Stimulated activated CD4-positive, alpha-beta T cell treated with anti-CD3 and anti-CD28 coated beads, Interleukin-1b, Interleukin-23, amount 100 ng/mL, for 48 hours (primary cell): ENCODE measurements at regions not wholly inside any gene's neighbourhood (a gene's known extent, or its start where the extent isn't known, plus 50 kb on each side); places are given as distances from the start of the nearest gene placed in this dataset.

Experiments
- DNase-seq: peaks from one replicate; pipeline ENCODE4 v3.0.0-alpha.2; 2020

- DNase-seq = no peak
Measured at GRCh38 chr20:24780674-24781417, 168.2 kb upstream of the CST7 start.

- DNase-seq = no peak
Measured at GRCh38 chr20:24781418-24781980, 167.6 kb upstream of the CST7 start.

- DNase-seq = no peak
Measured at GRCh38 chr20:24782301-24782700, 166.8 kb upstream of the CST7 start.

- DNase-seq = no peak
Measured at GRCh38 chr20:24782801-24783630, 166.1 kb upstream of the CST7 start.

GRCh38 chr20:24783631-24784492 is 165.2 kb upstream of the CST7 start:
- DNase-seq = no peak

- no peak for DNase-seq
Measured at GRCh38 chr20:24784607-24785006, 164.5 kb upstream of the CST7 start.

GRCh38 chr20:24785141-24786110 is 163.6 kb upstream of the CST7 start:
- DNase-seq = no peak

- DNase-seq = no peak
Measured at GRCh38 chr20:24786111-24786495, 163.0 kb upstream of the CST7 start.

GRCh38 chr20:24786646-24787045 is 162.4 kb upstream of the CST7 start:
- no peak for DNase-seq

GRCh38 chr20:24787071-24787470 is 162.0 kb upstream of the CST7 start:
- no peak for DNase-seq

- no peak for DNase-seq
Measured at GRCh38 chr20:24787621-24788020, 161.4 kb upstream of the CST7 start.

- DNase-seq = no peak
Measured at GRCh38 chr20:24789877-24790276, 159.2 kb upstream of the CST7 start.

- DNase-seq = no peak
Measured at GRCh38 chr20:24790746-24791283, 158.3 kb upstream of the CST7 start.

- DNase-seq = no peak
Measured at GRCh38 chr20:24791953-24792352, 157.1 kb upstream of the CST7 start.

GRCh38 chr20:24792641-24793495 is 156.2 kb upstream of the CST7 start:
- DNase-seq = no peak

GRCh38 chr20:24795436-24795835 is 153.6 kb upstream of the CST7 start:
- DNase-seq = no peak

- no peak for DNase-seq
Measured at GRCh38 chr20:24796236-24796635, 152.8 kb upstream of the CST7 start.

GRCh38 chr20:24797113-24797512 is 152.0 kb upstream of the CST7 start:
- no peak for DNase-seq

GRCh38 chr20:24797745-24798655 is 151.1 kb upstream of the CST7 start:
- DNase-seq = no peak
